ENCODE measurements at regions not wholly inside any gene's neighbourhood (a gene's known extent, or its start where the extent isn't known, plus 50 kb on each side); places are given as distances from the start of the nearest gene placed in this dataset.

DNA sequence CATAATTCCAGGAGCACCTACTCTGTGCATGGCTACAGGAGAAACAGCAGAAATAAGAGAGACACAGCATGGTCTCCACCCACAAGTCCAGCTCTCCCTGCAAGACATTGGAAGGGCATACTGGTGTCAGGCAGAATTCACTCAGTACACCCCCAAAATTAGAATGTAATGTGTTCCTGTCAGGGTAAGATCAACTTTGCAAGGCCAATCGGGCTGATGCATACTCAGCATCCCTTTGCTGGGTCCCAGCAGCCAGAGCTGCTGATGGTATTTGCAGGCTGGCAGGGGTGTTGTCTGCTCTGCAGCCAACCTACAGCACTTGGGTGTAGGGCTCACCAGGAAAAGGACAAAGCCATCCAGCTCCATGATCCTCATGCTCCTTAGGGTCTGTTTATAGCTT, 295.4 kb upstream of the STS start:
- no peaks in the 10 kb centered on the region for H3K79me2 ChIP-seq
- no peaks in the 10 kb centered on the region for H3K36me3 ChIP-seq (replicated peaks; ENCODE audit: insufficient read depth, low read depth)
- H4K20me1 ChIP-seq (ENCODE audit: insufficient read depth, poor library complexity, severe bottlenecking) = no peaks in the 10 kb centered on the region
- WGBS (ENCODE audit: low lambda C conversion rate, missing lambda C conversion rate) = 65% methylated on average over 1 of the region's 1 CpG
- no peak overlapping the region for H3K27ac ChIP-seq
- TF ChIP-seq EZH2 (IDR thresholded peaks at IDR 0.05; ENCODE audit: borderline replicate concordance) = no peak
- TF ChIP-seq, protein P1, sequence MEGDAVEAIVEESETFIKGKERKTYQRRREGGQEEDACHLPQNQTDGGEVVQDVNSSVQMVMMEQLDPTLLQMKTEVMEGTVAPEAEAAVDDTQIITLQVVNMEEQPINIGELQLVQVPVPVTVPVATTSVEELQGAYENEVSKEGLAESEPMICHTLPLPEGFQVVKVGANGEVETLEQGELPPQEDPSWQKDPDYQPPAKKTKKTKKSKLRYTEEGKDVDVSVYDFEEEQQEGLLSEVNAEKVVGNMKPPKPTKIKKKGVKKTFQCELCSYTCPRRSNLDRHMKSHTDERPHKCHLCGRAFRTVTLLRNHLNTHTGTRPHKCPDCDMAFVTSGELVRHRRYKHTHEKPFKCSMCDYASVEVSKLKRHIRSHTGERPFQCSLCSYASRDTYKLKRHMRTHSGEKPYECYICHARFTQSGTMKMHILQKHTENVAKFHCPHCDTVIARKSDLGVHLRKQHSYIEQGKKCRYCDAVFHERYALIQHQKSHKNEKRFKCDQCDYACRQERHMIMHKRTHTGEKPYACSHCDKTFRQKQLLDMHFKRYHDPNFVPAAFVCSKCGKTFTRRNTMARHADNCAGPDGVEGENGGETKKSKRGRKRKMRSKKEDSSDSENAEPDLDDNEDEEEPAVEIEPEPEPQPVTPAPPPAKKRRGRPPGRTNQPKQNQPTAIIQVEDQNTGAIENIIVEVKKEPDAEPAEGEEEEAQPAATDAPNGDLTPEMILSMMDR (IDR thresholded peaks at IDR 0.05; ENCODE audit: poor library complexity) = no peak
- H3K4me1 ChIP-seq (ENCODE audit: insufficient read depth) = no peaks in the 10 kb centered on the region
- DNase-seq (ENCODE audit: low spot score) = no peak
- H3K27me3 ChIP-seq = no peaks in the 10 kb centered on the region
- no peak overlapping the region for H3K4me2 ChIP-seq
- no peaks in the 10 kb centered on the region for H3K9me2 ChIP-seq (replicated peaks; ENCODE audit: insufficient read depth)
- no peaks in the 10 kb centered on the region for H3K9me3 ChIP-seq (ENCODE audit: low read depth)
- H2AFZ ChIP-seq = no peak overlapping the region
- H3K4me3 ChIP-seq = no peak overlapping the region

DNA sequence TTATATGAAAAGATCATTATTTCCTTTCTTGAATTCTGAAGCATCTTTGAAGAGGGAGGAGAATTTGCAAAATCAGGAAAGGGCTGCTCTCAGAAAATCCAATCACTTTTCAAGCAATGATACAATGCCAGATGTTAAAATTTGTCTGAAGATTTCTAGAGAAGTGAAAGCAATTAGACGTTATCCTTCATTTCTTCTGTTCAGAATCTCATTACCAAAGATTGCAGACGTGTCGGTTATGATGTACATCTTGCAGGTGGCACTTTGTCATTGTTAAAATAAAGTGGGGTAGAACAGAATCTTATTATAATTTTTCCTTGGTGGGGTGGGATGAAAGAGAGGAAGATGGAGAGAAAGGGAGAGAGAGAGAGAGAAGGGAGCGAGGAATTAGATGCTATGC, 296.4 kb upstream of the STS start:
- TF ChIP-seq, protein P1 (IDR thresholded peaks at IDR 0.05; ENCODE audit: poor library complexity) = no peak
- TF ChIP-seq EZH2 (IDR thresholded peaks at IDR 0.05; ENCODE audit: borderline replicate concordance) (no peak), EZH2phosphoT487 (IDR thresholded peaks at IDR 0.05; ENCODE audit: low read depth, severe bottlenecking, unreplicated experiment) (no peak)
- H3K27ac ChIP-seq = no peak overlapping the region
- H4K20me1 ChIP-seq (ENCODE audit: insufficient read depth, poor library complexity, severe bottlenecking) = no peaks in the 10 kb centered on the region
- H3K36me3 ChIP-seq (replicated peaks; ENCODE audit: insufficient read depth, low read depth) = no peaks in the 10 kb centered on the region
- no peaks in the 10 kb centered on the region for H3K27me3 ChIP-seq
- DNase-seq (ENCODE audit: low spot score) = no peak
- H3K4me3 ChIP-seq = no peak overlapping the region
- H3K9me2 ChIP-seq (replicated peaks; ENCODE audit: insufficient read depth) = no peaks in the 10 kb centered on the region
- WGBS (ENCODE audit: low lambda C conversion rate, missing lambda C conversion rate) = 76% methylated on average over 4 of the region's 4 CpGs
- H3K4me2 ChIP-seq = no peak overlapping the region
- H3K9me3 ChIP-seq (ENCODE audit: low read depth) = no peaks in the 10 kb centered on the region
- no peaks in the 10 kb centered on the region for H3K4me1 ChIP-seq (ENCODE audit: insufficient read depth)
- no peaks in the 10 kb centered on the region for H3K79me2 ChIP-seq
- no peak overlapping the region for H2AFZ ChIP-seq

DNA sequence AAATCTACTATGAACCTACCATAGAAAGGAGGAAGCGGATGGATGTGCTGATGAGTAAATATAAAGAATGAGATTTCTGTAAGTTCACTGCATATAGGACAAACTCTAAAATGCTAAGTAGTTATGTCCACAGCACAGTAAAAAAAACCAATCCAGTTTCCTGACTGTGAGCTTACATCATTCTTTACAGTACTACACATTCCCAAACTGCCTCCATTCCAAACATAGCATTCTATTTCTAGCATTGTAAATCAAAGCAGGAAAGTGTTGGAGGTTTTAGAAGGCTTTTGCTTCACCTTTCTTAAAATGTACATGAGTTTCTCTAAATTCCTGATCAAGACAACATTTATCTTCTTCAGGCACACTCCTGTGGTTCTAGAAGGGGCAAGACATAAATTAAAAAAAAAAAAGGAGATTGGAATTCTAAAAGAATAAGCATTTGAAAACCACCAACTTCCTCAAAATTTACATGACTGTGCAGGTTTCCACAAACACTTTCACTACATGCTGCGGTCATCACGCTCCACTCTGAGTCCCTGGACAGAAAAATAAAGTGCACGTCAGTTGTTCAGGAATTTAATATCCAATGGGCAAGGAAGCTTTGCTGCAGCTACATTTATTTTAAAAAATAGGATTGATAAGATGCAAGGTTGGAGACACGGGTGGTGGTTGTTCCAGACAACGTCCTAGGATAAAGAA, 297.6 kb upstream of the STS start:
- Histone ChIP-seq H3K27ac (no peak overlapping the region), H3K9me3 (ENCODE audit: low read depth) (no peaks in the 10 kb centered on the region), H3K36me3 (replicated peaks; ENCODE audit: insufficient read depth, low read depth) (no peaks in the 10 kb centered on the region), H4K20me1 (ENCODE audit: insufficient read depth, poor library complexity, severe bottlenecking) (no peaks in the 10 kb centered on the region), H3K9me2 (replicated peaks; ENCODE audit: insufficient read depth) (no peaks in the 10 kb centered on the region), H3K4me1 (ENCODE audit: insufficient read depth) (no peaks in the 10 kb centered on the region), H3K79me2 (no peaks in the 10 kb centered on the region), H2AFZ (no peak overlapping the region), H3K4me3 (no peak overlapping the region), H3K27me3 (no peaks in the 10 kb centered on the region), H3K4me2 (no peak overlapping the region)
- TF ChIP-seq EZH2phosphoT487 (IDR thresholded peaks at IDR 0.05; ENCODE audit: low read depth, severe bottlenecking, unreplicated experiment) = no peak
- 57% methylated on average over 6 of the region's 6 CpGs for WGBS (ENCODE audit: low lambda C conversion rate, missing lambda C conversion rate)
- no peak for DNase-seq (ENCODE audit: low spot score)

DNA sequence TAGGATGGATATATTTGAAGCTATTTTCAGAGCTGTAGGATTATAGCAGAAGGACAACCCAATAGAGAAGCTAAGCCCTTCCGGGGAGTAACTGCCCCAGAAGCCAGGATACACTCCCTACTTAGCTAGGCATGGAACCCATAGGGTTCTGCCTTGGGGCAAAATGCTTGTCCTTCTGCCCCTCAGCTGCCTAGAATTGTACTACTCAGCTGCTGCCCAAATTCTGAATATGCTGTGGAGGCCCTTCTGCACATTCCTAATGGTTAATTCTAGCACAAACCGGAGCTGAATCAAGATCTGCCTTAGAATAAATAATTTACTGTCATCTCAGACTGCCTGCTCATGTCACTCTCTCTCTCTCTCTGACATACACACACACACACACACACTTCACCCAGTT, 297.7 kb upstream of the VCX3A start:
- no peak overlapping the region for H2AFZ ChIP-seq
- no peak overlapping the region for H3K4me2 ChIP-seq
- no peak for DNase-seq (ENCODE audit: low spot score)
- H3K27me3 ChIP-seq = no peaks in the 10 kb centered on the region
- H3K9me3 ChIP-seq (ENCODE audit: low read depth) = no peaks in the 10 kb centered on the region
- no peak overlapping the region for H3K27ac ChIP-seq
- H3K4me3 ChIP-seq = no peak overlapping the region
- H3K36me3 ChIP-seq (replicated peaks; ENCODE audit: insufficient read depth, low read depth) = no peaks in the 10 kb centered on the region
- H4K20me1 ChIP-seq (ENCODE audit: insufficient read depth, poor library complexity, severe bottlenecking) = no peaks in the 10 kb centered on the region
- H3K4me1 ChIP-seq (ENCODE audit: insufficient read depth) = no peaks in the 10 kb centered on the region
- WGBS (ENCODE audit: low lambda C conversion rate, missing lambda C conversion rate) = 74% methylated on average over 2 of the region's 2 CpGs
- H3K9me2 ChIP-seq (replicated peaks; ENCODE audit: insufficient read depth) = no peaks in the 10 kb centered on the region
- no peaks in the 10 kb centered on the region for H3K79me2 ChIP-seq
- no peak for TF ChIP-seq EZH2 (IDR thresholded peaks at IDR 0.05; ENCODE audit: borderline replicate concordance)
- TF ChIP-seq EZH2phosphoT487 (IDR thresholded peaks at IDR 0.05; ENCODE audit: low read depth, severe bottlenecking, unreplicated experiment) = no peak
- TF ChIP-seq, protein P1 (IDR thresholded peaks at IDR 0.05; ENCODE audit: poor library complexity) = no peak

Measured in hepatocyte (in vitro differentiated cells).